GM19239 (cell line): ENCODE measurements at regions not wholly inside any gene's neighbourhood (a gene's known extent, or its start where the extent isn't known, plus 50 kb on each side); places are given as distances from the start of the nearest gene placed in this dataset.
"Not testable (repeated sequence)": the region's sequence is repeated elsewhere in the genome, so short reads cannot be mapped to it uniquely, and the experiment has no call there.

Source experiments
- DNase-seq: peaks from one replicate; pipeline ENCODE4 v3.0.0; 2011; ENCODE audit warnings: low spot score; ENCODE audit not compliant: insufficient read length
- FAIRE-seq: peaks from 2 replicates; lab custom pipeline; 2011; peaks lifted over from hg19 to GRCh38; lab: Jason Lieb, UNC

DNA sequence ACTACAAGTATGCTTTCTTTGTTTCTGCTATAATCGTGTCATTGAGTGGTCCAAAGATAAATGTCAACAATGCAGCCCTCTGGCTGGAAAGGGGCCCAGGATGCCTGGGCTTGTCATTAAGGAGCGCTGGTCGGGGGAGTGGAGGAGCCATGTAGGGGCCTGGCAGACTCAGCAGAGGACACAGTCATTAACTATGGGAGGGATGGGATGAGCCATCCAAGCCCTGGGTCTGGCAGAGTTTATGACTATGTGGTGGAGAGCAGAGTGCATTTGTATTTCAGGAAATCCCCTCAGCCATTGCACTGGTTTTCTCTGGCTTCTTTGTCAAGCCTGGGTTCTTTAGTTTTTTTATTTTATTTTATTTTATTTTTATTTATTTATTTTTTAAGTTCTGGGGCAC lies 243.1 kb downstream of the C12orf75 start:
- DNase-seq (no peak), FAIRE-seq (no peak)

DNA sequence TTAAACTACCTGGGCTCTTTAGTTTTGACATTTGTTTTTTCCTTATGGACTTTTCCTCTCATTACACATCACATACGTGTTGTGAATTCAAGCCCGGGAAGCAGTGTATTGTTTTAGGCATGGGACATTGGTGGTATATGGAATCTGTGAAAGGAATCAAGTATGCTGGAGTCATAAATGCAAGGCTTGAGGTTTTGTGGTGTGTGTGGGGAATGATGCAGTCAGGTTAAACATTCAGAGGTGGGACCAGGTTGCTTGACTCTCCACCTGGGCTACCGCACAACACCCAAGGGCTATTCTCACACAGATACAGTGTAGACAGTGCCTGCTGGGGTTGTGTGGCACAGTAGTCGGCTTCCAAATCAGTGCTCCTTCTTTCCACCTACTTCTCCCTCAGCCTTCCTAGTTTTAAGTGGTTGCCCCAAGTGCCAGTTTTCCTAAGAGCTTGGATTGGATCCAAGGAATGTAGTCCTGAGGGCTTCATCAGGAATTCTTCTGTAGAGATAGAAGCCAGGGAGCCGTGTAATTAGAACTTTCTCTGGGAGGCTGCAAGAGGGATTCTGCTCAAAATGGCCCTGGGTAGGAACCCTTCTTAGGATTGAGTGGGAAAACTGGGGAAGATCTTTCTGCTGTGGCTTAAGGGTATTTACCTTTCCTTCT lies 243.7 kb downstream of the C12orf75 start:
- DNase-seq (no peak), FAIRE-seq (no peak)

GRCh38 chr12:105575235-105575634 lies 244.7 kb downstream of the C12orf75 start:
- FAIRE-seq (no peak), DNase-seq (no peak)

DNA sequence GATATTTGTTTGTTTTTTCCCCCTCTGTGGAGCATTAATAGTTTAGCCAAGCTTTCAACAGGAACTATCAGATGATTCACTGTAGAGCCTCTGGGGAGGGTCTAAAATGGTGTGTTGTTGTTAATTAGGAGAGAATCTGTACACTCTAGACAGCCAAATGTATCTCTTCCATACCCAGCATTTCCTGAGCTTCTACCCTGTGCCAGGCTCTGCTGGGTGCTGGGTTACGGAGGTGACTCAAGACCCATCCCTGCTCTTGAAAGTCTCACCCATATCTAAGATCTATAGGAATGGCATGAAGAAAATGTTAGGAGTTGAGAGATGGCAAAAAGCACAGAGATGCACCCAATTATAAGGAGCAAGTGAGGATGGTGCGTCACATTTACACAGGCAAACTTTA lies 245.8 kb downstream of the C12orf75 start:
- DNase-seq: no peak
- FAIRE-seq: no peak

- no peak for DNase-seq
Observed at GRCh38 chr12:105580821-105581352, 250.4 kb downstream of the C12orf75 start.

GRCh38 chr12:105581420-105581819 lies 250.9 kb downstream of the C12orf75 start:
- FAIRE-seq (no peak), DNase-seq (no peak)

More at GRCh38 chr12:105580821-105581352, 250.4 kb downstream of the C12orf75 start:
- FAIRE-seq: no peak

- DNase-seq (no peak), FAIRE-seq (no peak)
Observed at GRCh38 chr12:105585107-105585506, 254.6 kb downstream of the C12orf75 start.

DNA sequence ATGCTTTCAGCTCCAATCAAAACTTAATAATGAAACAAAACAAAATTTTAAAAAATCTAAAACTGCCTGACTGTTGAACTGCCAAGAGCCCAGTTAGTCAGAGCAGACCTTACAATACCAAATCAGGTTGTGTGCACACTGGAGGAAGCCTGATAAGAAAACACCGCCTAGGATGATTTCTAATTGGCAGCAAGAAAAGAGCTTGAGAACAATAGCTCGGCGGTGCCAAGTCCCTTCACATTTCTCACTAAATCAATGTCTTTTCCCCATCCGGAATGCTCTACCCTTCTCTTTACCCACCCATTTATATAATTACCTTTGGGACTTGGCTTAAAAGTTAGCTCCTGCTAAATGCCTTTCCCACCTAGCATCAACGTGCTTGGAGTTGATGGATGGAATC lies 256.7 kb downstream of the C12orf75 start:
- DNase-seq (no peak), FAIRE-seq (no peak)

- DNase-seq: no peak
- no peak for FAIRE-seq
Observed at GRCh38 chr12:105588106-105588505, 257.6 kb downstream of the C12orf75 start.

- FAIRE-seq (no peak), DNase-seq (no peak)
Observed at GRCh38 chr12:105590571-105590970, 260.1 kb downstream of the C12orf75 start.

DNA sequence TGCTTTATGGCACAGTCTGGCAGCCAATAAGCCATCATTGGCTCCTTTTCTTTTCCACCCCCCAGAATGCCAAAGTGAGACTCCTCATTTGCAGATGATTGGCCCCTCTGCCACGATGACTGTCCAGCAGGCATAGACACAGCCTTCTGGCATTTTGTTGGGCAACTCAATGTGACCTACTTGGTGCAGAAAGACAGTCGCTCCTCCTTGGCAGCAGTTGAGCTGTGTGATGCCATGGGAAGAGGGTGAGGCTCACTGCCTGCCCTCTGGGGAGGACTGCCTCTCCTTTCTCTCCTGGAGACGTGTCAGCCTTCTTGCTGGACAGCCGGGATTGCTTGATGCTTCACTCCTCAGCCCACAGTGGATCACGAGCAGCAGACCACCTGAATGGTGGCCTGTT lies 264.9 kb downstream of the C12orf75 start:
- DNase-seq (no peak), FAIRE-seq (no peak)

DNA sequence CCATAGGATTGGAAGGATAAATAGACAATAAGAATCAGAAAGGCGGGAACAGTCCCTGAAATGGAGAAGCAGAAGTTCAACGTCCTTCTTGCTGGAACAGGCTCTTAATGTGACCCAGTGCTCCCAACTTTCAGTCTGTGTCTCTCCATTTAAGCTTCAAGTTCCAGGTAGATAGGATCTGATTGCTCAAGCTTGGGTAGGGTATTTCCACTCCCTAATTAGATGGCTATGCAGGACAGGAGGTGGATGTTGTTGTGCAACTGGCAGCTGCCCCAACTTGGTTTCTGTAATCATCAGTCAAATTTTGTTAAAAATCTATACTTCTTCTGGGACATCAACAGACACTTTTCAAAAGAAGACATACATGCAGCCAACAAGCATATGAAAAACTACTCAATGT lies 266.2 kb downstream of the C12orf75 start:
- FAIRE-seq: no peak

DNA sequence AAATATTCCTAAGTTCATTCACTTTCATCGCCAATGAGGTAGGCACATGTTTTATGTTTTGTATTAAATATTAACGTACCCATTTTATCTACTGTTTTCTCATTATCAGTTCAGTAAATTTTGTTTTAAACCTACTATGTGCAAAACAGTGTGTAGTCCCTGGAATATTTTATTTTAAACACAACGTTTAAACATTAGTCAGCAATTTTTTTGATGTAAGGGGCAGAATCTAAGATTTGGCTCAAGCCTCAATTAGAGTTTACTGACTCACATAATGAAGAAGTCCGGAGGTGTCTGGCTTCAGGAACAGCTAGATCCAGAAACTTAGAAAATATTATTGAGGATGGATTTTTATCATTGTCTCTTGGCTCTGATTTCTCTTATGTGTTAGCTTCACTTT lies 267.5 kb downstream of the C12orf75 start:
- FAIRE-seq (no peak), DNase-seq (no peak)

More for the DNA sequence above, 266.2 kb downstream of the C12orf75 start:
- no peak for DNase-seq

GRCh38 chr12:105600911-105601545 lies 270.5 kb downstream of the C12orf75 start:
- DNase-seq: no peak

GRCh38 chr12:105602312-105602711 lies 271.8 kb downstream of the C12orf75 start:
- DNase-seq, FAIRE-seq: not testable (repeated sequence)

More at GRCh38 chr12:105600911-105601545, 270.5 kb downstream of the C12orf75 start:
- no peak for FAIRE-seq

GRCh38 chr12:105604281-105604680 lies 273.8 kb downstream of the C12orf75 start:
- FAIRE-seq: not testable (repeated sequence)

DNA sequence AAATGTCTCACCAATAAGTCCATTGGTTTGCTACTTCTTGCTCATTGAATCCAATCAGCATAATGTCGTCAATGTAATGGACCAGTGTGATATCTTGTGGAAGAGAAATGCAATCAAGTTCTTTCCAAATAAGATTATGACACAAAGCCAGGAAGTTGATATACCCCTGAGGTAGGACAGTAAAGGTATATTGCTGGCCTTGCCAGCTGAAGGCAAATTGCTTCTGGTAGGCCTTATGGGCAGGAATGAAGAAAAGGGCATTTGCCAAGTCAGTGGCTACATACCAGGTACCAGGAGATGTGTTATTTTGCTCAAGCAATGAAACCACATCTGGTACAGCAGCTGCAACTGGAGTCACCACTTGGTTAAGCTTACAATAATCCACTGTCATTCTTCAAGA lies 276.1 kb downstream of the C12orf75 start:
- not testable (repeated sequence) for FAIRE-seq, DNase-seq

More at GRCh38 chr12:105604281-105604680, 273.8 kb downstream of the C12orf75 start:
- not testable (repeated sequence) for DNase-seq

DNA sequence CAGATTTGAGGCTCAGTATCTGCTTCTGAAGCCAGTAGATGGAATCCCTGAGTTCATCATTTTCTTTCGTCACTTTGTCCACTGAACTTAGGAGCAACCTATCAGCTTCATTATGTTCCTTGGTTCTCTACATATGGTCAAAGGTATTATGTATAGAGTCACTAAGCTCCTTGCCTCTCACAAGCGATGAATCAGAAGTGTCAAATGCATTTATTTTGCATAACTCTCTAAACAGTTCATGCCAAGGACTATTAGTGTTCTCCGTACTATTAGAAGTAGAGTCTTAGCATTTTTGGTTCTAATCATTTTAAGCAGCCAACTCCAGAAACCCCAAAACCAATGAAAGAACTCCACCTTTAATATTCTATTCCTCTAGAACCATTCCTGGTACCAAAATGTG lies 278.5 kb downstream of the C12orf75 start:
- not testable (repeated sequence) for FAIRE-seq, DNase-seq

GRCh38 chr12:105610459-105610858 lies 280.0 kb downstream of the C12orf75 start:
- DNase-seq (no peak), FAIRE-seq (no peak)

GRCh38 chr12:105611340-105611739 lies 280.8 kb downstream of the C12orf75 start:
- FAIRE-seq (no peak), DNase-seq (no peak)

DNA sequence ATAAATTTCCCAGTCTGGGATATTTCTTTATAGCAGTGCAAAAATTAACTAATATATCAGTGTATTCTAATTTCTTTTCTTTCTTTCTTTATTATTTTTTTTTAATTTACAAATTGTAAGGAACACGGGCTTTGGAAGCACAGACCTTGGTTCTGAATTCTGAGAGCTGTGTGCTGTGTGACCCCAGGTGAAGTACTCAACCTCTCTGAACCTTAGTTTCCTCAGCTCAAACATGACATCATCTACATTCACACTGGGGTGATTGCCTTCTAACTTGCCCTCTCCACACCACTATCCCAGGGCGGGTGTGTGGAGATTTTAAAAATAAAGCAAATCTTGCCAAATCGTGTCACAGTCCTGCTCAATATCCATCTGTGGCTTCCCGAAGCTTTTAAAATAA lies 282.8 kb downstream of the C12orf75 start:
- no peak for FAIRE-seq
- DNase-seq: no peak
